ENCODE measurements at regions not wholly inside any gene's neighbourhood (a gene's known extent, or its start where the extent isn't known, plus 50 kb on each side); places are given as distances from the start of the nearest gene placed in this dataset.

DNA sequence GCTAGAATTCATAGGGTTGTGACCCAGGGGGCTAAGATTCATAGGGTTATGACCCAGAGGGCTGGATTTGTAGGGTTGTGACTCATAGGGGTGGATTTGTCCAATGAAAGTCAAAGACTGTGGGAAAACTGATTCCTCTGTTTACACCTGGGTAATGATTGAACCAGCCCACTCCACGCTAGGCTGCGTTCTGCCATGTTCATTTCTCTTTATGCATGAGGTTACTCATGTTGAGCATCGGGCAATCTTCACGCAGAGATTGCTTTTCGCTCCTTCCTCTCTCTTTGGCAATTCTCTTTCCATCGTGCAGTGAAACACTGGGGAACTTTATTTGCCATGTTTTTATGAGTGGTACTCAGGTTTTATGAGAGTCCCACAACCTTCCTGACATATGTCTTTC lies 127.8 kb downstream of the CRLF2 start:
- no peaks in the 10 kb centered on the region for H3K36me3 ChIP-seq (ENCODE audit: insufficient read depth, low read length, poor library complexity, severe bottlenecking)
- TF ChIP-seq, protein P1, sequence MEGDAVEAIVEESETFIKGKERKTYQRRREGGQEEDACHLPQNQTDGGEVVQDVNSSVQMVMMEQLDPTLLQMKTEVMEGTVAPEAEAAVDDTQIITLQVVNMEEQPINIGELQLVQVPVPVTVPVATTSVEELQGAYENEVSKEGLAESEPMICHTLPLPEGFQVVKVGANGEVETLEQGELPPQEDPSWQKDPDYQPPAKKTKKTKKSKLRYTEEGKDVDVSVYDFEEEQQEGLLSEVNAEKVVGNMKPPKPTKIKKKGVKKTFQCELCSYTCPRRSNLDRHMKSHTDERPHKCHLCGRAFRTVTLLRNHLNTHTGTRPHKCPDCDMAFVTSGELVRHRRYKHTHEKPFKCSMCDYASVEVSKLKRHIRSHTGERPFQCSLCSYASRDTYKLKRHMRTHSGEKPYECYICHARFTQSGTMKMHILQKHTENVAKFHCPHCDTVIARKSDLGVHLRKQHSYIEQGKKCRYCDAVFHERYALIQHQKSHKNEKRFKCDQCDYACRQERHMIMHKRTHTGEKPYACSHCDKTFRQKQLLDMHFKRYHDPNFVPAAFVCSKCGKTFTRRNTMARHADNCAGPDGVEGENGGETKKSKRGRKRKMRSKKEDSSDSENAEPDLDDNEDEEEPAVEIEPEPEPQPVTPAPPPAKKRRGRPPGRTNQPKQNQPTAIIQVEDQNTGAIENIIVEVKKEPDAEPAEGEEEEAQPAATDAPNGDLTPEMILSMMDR (conservative IDR thresholded peaks at IDR 0.05; ENCODE audit: low read depth, low read length) = no peak
- no peak for TF ChIP-seq EZH2 (IDR thresholded peaks at IDR 0.05; ENCODE audit: borderline replicate concordance, low read depth, low read length, poor library complexity, severe bottlenecking)
- no peak overlapping the region for H3K27ac ChIP-seq (ENCODE audit: low read depth, low read length, poor library complexity, severe bottlenecking)
- no peaks in the 10 kb centered on the region for H3K9me3 ChIP-seq (ENCODE audit: low read depth, low read length, poor library complexity, severe bottlenecking)
- ChIA-PET CTCF (no interaction called here), POLR2A (ENCODE audit: low non-redundant PET) (no interaction called here)
- no TSS peak for BruUV-seq (replicated peaks)
- no peaks in the 10 kb centered on the region for H3K27me3 ChIP-seq (replicated peaks; ENCODE audit: insufficient read depth, low read depth, low read length, poor library complexity)
- no peak for DNase-seq (ENCODE audit: low spot score)
- H3K4me1 ChIP-seq (ENCODE audit: insufficient read depth, low read length, poor library complexity, severe bottlenecking) = no peaks in the 10 kb centered on the region
- no peak overlapping the region for H3K4me3 ChIP-seq (ENCODE audit: low read depth, low read length, poor library complexity, severe bottlenecking)
- intact Hi-C loops (cut with micrococcal nuclease; ENCODE audit: unreplicated experiment) = no loop called here

DNA sequence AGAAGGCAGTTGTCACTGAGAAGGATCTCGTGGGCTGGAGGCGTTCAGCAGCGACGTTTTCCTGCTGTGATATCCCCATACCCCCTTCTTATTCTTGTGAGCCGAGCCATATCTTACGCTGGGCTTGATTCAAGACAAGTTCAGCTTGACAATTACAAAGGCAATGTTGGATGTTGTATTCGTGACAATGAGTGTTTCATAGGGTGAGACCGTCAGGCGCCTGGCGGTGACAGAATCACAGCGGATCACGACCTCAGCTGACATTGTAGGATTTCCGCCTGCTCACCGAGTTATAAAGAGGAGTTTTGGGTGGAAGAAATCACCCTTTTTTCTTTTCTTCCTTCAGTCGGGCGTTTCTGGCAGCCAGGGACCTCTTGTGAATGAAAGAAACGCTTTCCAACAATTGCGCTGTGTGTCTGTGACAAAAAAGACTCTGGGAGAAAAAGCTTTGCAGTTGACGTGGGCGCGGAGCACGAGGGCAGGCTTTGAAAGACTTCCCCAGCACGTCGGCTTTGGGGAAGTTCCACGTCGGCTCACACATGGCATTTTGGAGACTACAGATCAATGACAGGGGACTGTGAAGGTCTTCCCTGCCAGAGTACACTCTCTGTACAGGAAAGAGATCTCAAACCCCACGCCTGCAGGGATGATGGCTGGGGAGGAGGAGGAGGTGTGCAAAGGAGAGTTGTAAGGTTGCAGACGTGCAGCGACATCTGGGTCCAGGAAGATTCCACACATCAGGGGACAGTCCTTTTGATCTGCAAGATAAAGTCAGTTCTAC lies 135.4 kb downstream of the CRLF2 start:
- no peak overlapping the region for H3K27ac ChIP-seq (ENCODE audit: low read depth, low read length, poor library complexity, severe bottlenecking)
- DNase-seq (ENCODE audit: low spot score) = no peak
- intact Hi-C loops (cut with micrococcal nuclease; ENCODE audit: unreplicated experiment) = no loop called here

DNA sequence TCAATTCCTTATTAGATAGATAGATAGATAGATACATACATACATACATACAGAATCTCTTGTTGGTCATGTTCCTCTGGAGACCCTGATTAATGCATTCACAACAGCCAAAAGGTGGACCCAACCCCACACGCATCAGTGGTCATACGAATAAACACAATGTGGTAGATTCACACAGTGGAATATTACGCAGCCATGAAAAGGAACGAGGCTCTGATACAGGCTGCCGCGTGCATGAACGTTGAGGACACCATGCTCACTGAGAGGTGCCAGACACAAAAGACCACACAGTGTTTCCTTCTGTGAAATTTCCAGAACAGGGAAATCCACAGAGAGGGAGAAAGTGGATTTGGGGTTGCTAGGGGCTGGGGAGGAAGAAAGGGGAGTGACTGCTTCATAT lies 136.7 kb downstream of the CRLF2 start:
- intact Hi-C loops (cut with micrococcal nuclease; ENCODE audit: unreplicated experiment) = no loop called here
- CTCF ChIA-PET = no interaction called here
- H3K36me3 ChIP-seq (ENCODE audit: insufficient read depth, low read length, poor library complexity, severe bottlenecking) = no peaks in the 10 kb centered on the region
- POLR2A ChIA-PET (ENCODE audit: low non-redundant PET) = no interaction called here
- H3K9me3 ChIP-seq (ENCODE audit: low read depth, low read length, poor library complexity, severe bottlenecking) = peaks cover 7% of the 10 kb centered on the region
- no peak for DNase-seq (ENCODE audit: low spot score)
- H3K27ac ChIP-seq (ENCODE audit: low read depth, low read length, poor library complexity, severe bottlenecking) = no peak overlapping the region
- no peaks in the 10 kb centered on the region for H3K27me3 ChIP-seq (replicated peaks; ENCODE audit: insufficient read depth, low read depth, low read length, poor library complexity)
- H3K4me3 ChIP-seq (ENCODE audit: low read depth, low read length, poor library complexity, severe bottlenecking) = no peak overlapping the region
- no TSS peak for BruUV-seq (replicated peaks)
- no peaks in the 10 kb centered on the region for H3K4me1 ChIP-seq (ENCODE audit: insufficient read depth, low read length, poor library complexity, severe bottlenecking)
- TF ChIP-seq, protein P1 (conservative IDR thresholded peaks at IDR 0.05; ENCODE audit: low read depth, low read length) = no peak
- TF ChIP-seq EZH2 (IDR thresholded peaks at IDR 0.05; ENCODE audit: borderline replicate concordance, low read depth, low read length, poor library complexity, severe bottlenecking) = no peak

More for the DNA sequence above, 135.4 kb downstream of the CRLF2 start:
- POLR2A ChIA-PET (ENCODE audit: low non-redundant PET) = no interaction called here
- no peak for TF ChIP-seq EZH2 (IDR thresholded peaks at IDR 0.05; ENCODE audit: borderline replicate concordance, low read depth, low read length, poor library complexity, severe bottlenecking)
- TF ChIP-seq, protein P1 (conservative IDR thresholded peaks at IDR 0.05; ENCODE audit: low read depth, low read length) = no peak
- no peak overlapping the region for H3K4me3 ChIP-seq (ENCODE audit: low read depth, low read length, poor library complexity, severe bottlenecking)
- no peaks in the 10 kb centered on the region for H3K4me1 ChIP-seq (ENCODE audit: insufficient read depth, low read length, poor library complexity, severe bottlenecking)
- CTCF ChIA-PET = no interaction called here
- BruUV-seq (replicated peaks) = no TSS peak
- no peaks in the 10 kb centered on the region for H3K27me3 ChIP-seq (replicated peaks; ENCODE audit: insufficient read depth, low read depth, low read length, poor library complexity)
- H3K9me3 ChIP-seq (ENCODE audit: low read depth, low read length, poor library complexity, severe bottlenecking) = peaks cover 7% of the 10 kb centered on the region
- H3K36me3 ChIP-seq (ENCODE audit: insufficient read depth, low read length, poor library complexity, severe bottlenecking) = no peaks in the 10 kb centered on the region

Measured in A673 (cell line).